Ishikawa (cell line): ENCODE measurements at regions not wholly inside any gene's neighbourhood (a gene's known extent, or its start where the extent isn't known, plus 50 kb on each side); places are given as distances from the start of the nearest gene placed in this dataset.

ENCODE experiments used
- CEBPB ChIP-seq: IDR thresholded peaks from 2 replicates; pipeline ENCODE4 v1.6.1; 2012
- CREB1 ChIP-seq: IDR thresholded peaks from 2 replicates; pipeline ENCODE4 v1.6.1; 2012; ENCODE audit warnings: low read depth
- EGR1 ChIP-seq: IDR thresholded peaks from 2 replicates; pipeline ENCODE4 v1.6.1; 2012
- EP300 ChIP-seq: IDR thresholded peaks from 2 replicates; pipeline ENCODE4 v1.6.1; 2012; ENCODE audit warnings: borderline replicate concordance
- FOXM1 ChIP-seq: IDR thresholded peaks from 2 replicates; pipeline ENCODE4 v1.6.1; 2012; ENCODE audit warnings: low read depth, borderline replicate concordance
- NFIC ChIP-seq: IDR thresholded peaks from 2 replicates; pipeline ENCODE4 v1.6.1; 2012
- RAD21 ChIP-seq: IDR thresholded peaks from 2 replicates; pipeline ENCODE4 v1.6.1; 2012; ENCODE audit warnings: low read depth
- TAF1 ChIP-seq: IDR thresholded peaks from 2 replicates; pipeline ENCODE4 v1.6.1; 2012; ENCODE audit warnings: low read depth, mild to moderate bottlenecking
- TEAD4 ChIP-seq: IDR thresholded peaks from 2 replicates; pipeline ENCODE4 v1.6.1; 2012
- YY1 ChIP-seq: IDR thresholded peaks from 2 replicates; pipeline ENCODE4 v1.6.1; 2012; ENCODE audit warnings: low read depth
- ZBTB7A ChIP-seq: IDR thresholded peaks from 2 replicates; pipeline ENCODE4 v1.6.1; 2012; ENCODE audit warnings: low read depth
- TF ChIP-seq, protein P1 (sequence below): IDR thresholded peaks from 2 replicates; pipeline ENCODE4 v1.6.1; 2012; ENCODE audit warnings: low read depth, mild to moderate bottlenecking
- TF ChIP-seq, protein P2 (sequence below): IDR thresholded peaks from 2 replicates; pipeline ENCODE4 v1.6.1; 2012
- TF ChIP-seq, protein P3 (sequence below): IDR thresholded peaks from 2 replicates; pipeline ENCODE4 v1.6.1; 2012

DNA sequence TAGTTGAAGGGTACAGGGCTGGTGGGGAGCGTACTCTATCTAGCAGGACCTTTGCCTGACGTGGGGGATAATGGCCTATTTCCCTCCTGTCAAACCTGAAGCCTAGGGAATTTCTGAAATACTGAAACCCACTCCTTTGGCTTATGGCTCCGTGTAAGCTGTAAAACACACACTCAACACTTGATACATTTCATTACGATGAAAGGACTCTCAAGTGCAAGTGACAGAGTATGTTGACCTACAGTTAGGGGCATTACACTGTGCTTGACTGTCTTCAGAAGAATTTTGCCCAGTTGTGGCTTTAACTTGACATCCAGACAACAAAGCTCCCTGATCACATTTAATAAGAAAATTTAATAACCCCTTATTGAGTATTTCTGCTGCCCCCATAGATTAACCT lies 194.3 kb downstream of the BAMBI start:
- TF ChIP-seq FOXM1 = no peak
- TF ChIP-seq, protein P1, sequence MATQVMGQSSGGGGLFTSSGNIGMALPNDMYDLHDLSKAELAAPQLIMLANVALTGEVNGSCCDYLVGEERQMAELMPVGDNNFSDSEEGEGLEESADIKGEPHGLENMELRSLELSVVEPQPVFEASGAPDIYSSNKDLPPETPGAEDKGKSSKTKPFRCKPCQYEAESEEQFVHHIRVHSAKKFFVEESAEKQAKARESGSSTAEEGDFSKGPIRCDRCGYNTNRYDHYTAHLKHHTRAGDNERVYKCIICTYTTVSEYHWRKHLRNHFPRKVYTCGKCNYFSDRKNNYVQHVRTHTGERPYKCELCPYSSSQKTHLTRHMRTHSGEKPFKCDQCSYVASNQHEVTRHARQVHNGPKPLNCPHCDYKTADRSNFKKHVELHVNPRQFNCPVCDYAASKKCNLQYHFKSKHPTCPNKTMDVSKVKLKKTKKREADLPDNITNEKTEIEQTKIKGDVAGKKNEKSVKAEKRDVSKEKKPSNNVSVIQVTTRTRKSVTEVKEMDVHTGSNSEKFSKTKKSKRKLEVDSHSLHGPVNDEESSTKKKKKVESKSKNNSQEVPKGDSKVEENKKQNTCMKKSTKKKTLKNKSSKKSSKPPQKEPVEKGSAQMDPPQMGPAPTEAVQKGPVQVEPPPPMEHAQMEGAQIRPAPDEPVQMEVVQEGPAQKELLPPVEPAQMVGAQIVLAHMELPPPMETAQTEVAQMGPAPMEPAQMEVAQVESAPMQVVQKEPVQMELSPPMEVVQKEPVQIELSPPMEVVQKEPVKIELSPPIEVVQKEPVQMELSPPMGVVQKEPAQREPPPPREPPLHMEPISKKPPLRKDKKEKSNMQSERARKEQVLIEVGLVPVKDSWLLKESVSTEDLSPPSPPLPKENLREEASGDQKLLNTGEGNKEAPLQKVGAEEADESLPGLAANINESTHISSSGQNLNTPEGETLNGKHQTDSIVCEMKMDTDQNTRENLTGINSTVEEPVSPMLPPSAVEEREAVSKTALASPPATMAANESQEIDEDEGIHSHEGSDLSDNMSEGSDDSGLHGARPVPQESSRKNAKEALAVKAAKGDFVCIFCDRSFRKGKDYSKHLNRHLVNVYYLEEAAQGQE = no peak
- TF ChIP-seq RAD21 = no peak
- TF ChIP-seq TEAD4 = no peak
- no peak for TF ChIP-seq EP300
- no peak for TF ChIP-seq EGR1
- TF ChIP-seq NFIC = no peak

DNA sequence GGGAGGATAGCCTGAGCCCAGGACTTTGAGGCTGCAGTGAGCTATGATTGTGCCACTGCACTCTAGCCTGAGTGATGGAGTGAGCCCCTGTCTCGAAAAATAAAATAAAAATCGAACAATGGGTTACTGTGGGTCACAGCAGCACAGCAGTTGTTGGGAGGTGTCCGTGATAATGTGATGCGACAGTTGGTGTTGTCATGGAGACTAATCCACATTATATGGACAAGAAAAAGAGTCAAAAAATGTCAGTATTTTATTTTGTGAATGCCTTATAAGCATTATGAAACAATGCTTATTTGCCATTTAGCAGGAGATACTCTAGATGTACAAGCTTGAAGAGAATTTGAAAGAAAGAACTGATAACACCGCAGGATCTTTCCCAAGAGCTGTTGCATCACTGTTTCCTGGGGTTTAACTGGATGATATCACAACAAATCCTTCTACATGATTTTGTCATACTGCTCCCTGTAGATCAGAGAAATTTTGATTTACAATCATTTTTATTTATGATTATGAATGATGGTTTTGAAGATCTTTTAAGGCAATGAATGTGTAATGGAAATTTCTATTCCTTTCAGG lies 195.4 kb downstream of the BAMBI start:
- TF ChIP-seq CREB1 = no peak
- no peak for TF ChIP-seq NFIC
- no peak for TF ChIP-seq RAD21
- no peak for TF ChIP-seq CEBPB
- no peak for TF ChIP-seq TAF1

DNA sequence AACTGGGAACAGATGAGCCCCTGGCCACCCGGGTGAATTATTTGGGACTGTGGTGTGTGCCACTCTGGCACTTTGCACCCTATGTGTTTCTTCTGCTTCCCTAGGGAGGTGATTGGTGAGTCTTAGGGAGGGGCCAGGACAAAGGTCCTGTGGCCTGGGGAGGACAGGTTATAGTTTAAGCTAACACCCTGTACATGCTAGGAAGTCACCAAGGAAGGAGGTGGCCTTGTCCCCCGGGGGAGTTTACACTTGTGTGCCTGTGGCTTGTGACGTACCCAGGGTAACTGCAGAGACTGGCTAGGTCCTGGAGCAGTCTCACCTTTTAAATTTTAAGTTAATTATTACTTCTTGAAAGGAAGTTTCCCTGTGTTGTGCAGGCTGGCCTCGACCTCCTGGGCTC lies 196.2 kb downstream of the BAMBI start:
- no peak for TF ChIP-seq RAD21
- TF ChIP-seq FOXM1 = no peak
- TF ChIP-seq EGR1 = no peak
- no peak for TF ChIP-seq CEBPB
- no peak for TF ChIP-seq CREB1
- TF ChIP-seq, protein P2, sequence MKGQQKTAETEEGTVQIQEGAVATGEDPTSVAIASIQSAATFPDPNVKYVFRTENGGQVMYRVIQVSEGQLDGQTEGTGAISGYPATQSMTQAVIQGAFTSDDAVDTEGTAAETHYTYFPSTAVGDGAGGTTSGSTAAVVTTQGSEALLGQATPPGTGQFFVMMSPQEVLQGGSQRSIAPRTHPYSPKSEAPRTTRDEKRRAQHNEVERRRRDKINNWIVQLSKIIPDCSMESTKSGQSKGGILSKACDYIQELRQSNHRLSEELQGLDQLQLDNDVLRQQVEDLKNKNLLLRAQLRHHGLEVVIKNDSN = no peak
- no peak for TF ChIP-seq NFIC
- no peak for TF ChIP-seq EP300
- no peak for TF ChIP-seq YY1
- no peak for TF ChIP-seq TEAD4
- TF ChIP-seq TAF1 = no peak

DNA sequence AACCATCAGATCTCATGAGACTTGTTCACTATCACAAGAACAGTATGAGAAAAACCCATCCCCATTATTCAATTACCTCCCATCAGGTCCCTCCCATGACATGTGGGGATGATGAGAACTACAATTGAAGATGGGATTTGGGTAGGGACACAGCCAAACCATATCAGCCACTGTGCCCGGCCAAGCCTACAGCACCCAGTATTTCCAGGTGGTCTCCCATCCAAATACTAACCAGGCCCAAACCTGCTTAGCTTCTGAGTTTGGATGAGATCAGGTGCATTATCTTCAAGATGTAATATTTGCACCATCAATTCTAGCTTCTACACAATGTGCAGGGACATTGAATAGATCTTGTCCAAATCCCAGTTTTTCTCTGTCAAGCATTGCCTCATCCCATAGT lies 196.9 kb downstream of the BAMBI start:
- TF ChIP-seq, protein P2 = no peak
- TF ChIP-seq EGR1 (no peak), NFIC (no peak), CREB1 (no peak), ZBTB7A (no peak)
- TF ChIP-seq, protein P3, sequence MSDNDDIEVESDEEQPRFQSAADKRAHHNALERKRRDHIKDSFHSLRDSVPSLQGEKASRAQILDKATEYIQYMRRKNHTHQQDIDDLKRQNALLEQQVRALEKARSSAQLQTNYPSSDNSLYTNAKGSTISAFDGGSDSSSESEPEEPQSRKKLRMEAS = no peak
- TF ChIP-seq, protein P1 = no peak

DNA sequence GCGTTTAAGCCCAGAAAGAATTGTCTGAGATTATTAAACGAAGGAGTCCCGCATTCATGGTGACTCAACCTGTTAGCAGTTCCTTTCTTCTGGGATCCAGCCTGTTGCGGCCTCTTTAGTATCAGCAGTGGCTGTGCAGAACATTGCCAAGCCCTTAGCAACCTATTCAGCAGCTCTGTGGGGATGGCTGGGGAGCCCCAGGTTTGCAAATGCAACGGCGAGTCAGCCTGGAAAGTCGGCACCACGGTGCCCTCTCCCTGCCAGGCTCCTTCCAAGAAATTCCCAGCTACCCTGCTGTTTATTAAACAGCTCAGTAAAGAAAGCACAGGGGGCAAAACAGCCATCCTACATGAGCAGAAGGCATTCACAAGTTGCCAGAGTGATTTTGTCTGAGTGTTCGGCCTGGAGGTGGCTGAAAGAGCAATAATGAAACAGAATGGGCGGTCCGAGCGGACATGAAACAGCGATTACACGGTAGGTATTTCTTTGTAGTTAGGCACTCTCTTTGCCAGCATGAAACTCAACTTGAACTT lies 198.3 kb downstream of the BAMBI start:
- TF ChIP-seq FOXM1 (no peak), ZBTB7A (no peak), CEBPB (no peak), CREB1 (no peak), TEAD4 (no peak), RAD21 (no peak), TAF1 (no peak)
- TF ChIP-seq, protein P1 = no peak
